AG04449 (cell line): ENCODE measurements at regions not wholly inside any gene's neighbourhood (a gene's known extent, or its start where the extent isn't known, plus 50 kb on each side); places are given as distances from the start of the nearest gene placed in this dataset.

Experiments used
- CTCF ChIA-PET: fragments of 350-600 bp; formaldehyde crosslinking; extraction: SDS; loops from one replicate; lab custom pipeline; 2021; ENCODE audit warnings: antibody characterized with exemption; lab: Yijun Ruan, JAX
- POLR2A ChIA-PET: fragments of 400-600, 350-600 bp; formaldehyde crosslinking; extraction: SDS; loops from one replicate; lab custom pipeline; 2020; ENCODE audit warnings: antibody characterized with exemption, inconsistent platforms; lab: Yijun Ruan, JAX
- DNase-seq: peaks from one replicate; pipeline ENCODE4 v3.0.0-alpha.2; 2010; ENCODE audit warnings: low read depth, low spot score
- H3K4me3 ChIP-seq: 2 replicates; pipeline ENCODE4 v1.5.1; 2011; ENCODE audit warnings: low read depth, mild to moderate bottlenecking, control low read depth, low read length
- CTCF ChIP-seq: IDR thresholded peaks from one replicate; pipeline ENCODE4 v1.5.1; 2011; ENCODE audit warnings: mild to moderate bottlenecking, moderate library complexity, low read length, control low read depth, inconsistent platforms; ENCODE audit not compliant: insufficient read depth; ENCODE audit errors: missing control alignments

- no peak overlapping the region for H3K4me3 ChIP-seq
- ChIA-PET POLR2A (no interaction called here), CTCF (no interaction called here)
- no peak for TF ChIP-seq CTCF
- no peak for DNase-seq
These were observed 513.0 kb downstream of the TOX3 start for GRCh38 chr16:52033992-52034391.

GRCh38 chr16:52022980-52023379 is 524.0 kb downstream of the TOX3 start:
- ChIA-PET CTCF (no interaction called here), POLR2A (no interaction called here)
- TF ChIP-seq CTCF = no peak
- H3K4me3 ChIP-seq = no peak overlapping the region
- DNase-seq = no peak

- no peak for DNase-seq
- POLR2A ChIA-PET = no interaction called here
- CTCF ChIA-PET = no interaction called here
- no peak for TF ChIP-seq CTCF
- H3K4me3 ChIP-seq = no peak overlapping the region
These were observed 524.8 kb downstream of the TOX3 start for GRCh38 chr16:52022177-52022576.

- no peak for DNase-seq
- POLR2A ChIA-PET = no interaction called here
- CTCF ChIA-PET = no interaction called here
- no peak overlapping the region for H3K4me3 ChIP-seq
- TF ChIP-seq CTCF = no peak
These were observed 530.6 kb downstream of the TOX3 start for GRCh38 chr16:52016387-52016786.

GRCh38 chr16:52005551-52005950 is 541.4 kb downstream of the TOX3 start:
- H3K4me3 ChIP-seq = no peak overlapping the region
- DNase-seq = no peak
- ChIA-PET POLR2A (no interaction called here), CTCF (no interaction called here)
- TF ChIP-seq CTCF = no peak

GRCh38 chr16:52004343-52004742 is 542.6 kb downstream of the TOX3 start:
- POLR2A ChIA-PET = no interaction called here
- CTCF ChIA-PET = no interaction called here
- no peak overlapping the region for H3K4me3 ChIP-seq
- TF ChIP-seq CTCF = no peak
- no peak for DNase-seq

- CTCF ChIA-PET = no interaction called here
- no peak overlapping the region for H3K4me3 ChIP-seq
- POLR2A ChIA-PET = no interaction called here
- DNase-seq = no peak
- TF ChIP-seq CTCF = no peak
These were observed 544.9 kb downstream of the TOX3 start for GRCh38 chr16:52002026-52002425.
